GM18951 (cell line): ENCODE measurements at regions not wholly inside any gene's neighbourhood (a gene's known extent, or its start where the extent isn't known, plus 50 kb on each side); places are given as distances from the start of the nearest gene placed in this dataset.

Experiments
- POLR2A ChIP-seq: IDR thresholded peaks from 4 replicates; pipeline ENCODE4 v1.6.1; 2011; ENCODE audit warnings: mild to moderate bottlenecking; ENCODE audit not compliant: insufficient read length, insufficient read depth; ENCODE audit errors: extremely low read depth
- in situ Hi-C: fragments of 300-500 bp; cut with MboI; formaldehyde crosslinking; loops from one replicate; pipeline ENCODE4 v1.12.0; 2022; ENCODE audit warnings: low sequenced_read_pairs, mixed read lengths, inconsistent platforms; ENCODE audit not compliant: unreplicated experiment

GRCh38 chr4:1508161-1509160 is 102.2 kb upstream of the NKX1-1 start:
- TF ChIP-seq POLR2A = no peak
- in situ Hi-C loops = no loop called here

- TF ChIP-seq POLR2A = no peak
- in situ Hi-C loops = no loop called here
Measured at GRCh38 chr4:1506956-1507721, 100.9 kb upstream of the NKX1-1 start.

DNA sequence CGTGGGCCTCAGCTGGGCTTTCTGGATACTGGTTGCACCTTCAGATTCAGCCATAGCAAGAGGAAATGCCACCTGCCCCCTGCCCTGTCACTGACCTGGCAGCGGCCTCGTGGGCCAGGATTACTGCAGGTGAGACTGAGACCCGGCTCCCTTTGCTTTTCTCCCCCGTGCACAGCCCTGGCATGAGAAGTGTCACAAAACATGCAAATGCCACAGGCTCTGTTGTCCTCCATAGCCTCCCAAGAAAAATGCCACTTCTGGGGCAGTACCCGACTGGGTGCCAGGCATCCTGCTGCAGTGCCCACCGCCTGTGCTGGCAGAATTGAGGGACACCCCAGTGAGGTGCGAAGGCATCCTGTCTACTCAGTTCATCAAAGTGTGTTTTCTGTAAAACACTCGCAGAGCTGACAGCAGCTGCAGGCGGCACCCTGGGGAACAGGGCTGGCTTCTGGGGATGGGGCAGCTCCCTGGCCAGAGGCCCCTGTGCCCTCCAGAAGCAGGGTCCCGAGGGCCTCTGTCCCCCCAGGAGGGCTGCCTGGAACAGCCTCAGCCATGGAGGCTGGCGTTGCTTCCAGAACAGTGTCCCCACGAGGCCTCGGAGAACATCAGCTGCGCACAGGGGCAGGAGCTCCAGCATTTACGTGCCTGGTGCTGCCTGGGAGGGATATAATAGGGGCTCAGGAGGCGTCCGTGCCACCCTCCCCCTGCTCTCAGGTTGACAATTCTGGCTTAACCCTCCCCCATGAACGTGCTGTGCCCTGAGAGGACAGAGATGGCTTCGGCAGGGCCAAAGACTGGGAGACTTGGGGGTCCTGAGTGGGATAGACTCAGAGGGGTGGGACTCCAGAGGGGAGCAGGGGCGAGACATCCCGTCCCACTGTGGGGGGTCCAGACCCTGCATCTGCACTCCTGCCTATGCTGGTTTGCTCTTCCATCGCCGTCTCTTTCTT is 99.5 kb upstream of the NKX1-1 start:
- in situ Hi-C loops = no loop called here

DNA sequence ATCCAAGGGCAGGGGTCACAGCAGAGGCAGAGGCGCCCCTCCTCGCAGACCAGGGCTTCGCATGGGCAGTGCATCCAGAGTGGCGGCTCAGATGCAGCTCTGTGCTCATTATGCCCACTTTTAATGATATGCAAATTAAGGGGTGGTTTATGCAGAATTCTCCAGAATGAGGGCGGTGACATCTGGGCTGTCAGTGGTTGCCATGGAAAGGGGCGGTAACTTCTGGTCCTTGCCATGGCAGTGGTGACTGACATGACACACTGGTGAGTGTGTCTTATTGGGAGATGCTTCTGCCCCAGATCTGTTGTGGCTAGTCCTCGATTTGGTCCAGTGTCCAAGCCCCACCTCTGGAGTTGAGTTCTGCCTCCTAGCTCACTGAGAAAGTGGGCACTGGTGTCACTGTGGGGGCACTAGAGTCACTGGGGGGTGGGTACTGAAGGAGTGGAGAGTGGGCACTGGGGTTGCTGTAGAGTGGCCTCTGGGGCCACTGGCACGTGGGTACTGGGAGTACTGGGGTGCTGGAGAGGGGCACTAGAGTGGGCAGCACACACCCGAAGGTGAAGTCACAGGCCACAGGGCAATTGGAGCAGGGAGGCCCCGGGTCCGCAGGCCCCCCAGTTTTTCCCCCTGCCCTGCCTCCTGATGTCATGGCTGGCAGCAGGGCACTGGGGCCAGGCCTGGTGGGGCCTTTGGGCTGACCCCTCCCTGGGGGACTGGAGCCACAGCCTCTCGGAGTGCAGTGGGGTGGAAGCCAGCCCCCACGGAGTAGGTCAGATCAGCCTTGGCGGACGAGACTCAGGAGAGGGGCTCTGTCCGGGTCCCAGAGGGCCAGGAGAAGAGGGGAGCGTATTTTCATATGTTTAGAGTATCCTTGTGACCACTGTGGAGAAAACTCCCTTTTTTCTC is 98.6 kb upstream of the NKX1-1 start:
- in situ Hi-C loops = no loop called here
- no peak for TF ChIP-seq POLR2A

More for the DNA sequence above, 99.5 kb upstream of the NKX1-1 start:
- TF ChIP-seq POLR2A = no peak

GRCh38 chr4:1503583-1504471 is 97.6 kb upstream of the NKX1-1 start:
- in situ Hi-C loops = no loop called here
- no peak for TF ChIP-seq POLR2A

GRCh38 chr4:1502976-1503375 is 96.7 kb upstream of the NKX1-1 start:
- in situ Hi-C loops = no loop called here
- no peak for TF ChIP-seq POLR2A

GRCh38 chr4:1502501-1502886 is 96.3 kb upstream of the NKX1-1 start:
- TF ChIP-seq POLR2A = no peak
- in situ Hi-C loops = no loop called here

GRCh38 chr4:1501754-1502500 is 95.7 kb upstream of the NKX1-1 start:
- TF ChIP-seq POLR2A = no peak
- in situ Hi-C loops = no loop called here

- in situ Hi-C loops = no loop called here
- TF ChIP-seq POLR2A = no peak
Measured at GRCh38 chr4:1500966-1501753, 94.9 kb upstream of the NKX1-1 start.
